GM12864 (cell line): ENCODE measurements at regions not wholly inside any gene's neighbourhood (a gene's known extent, or its start where the extent isn't known, plus 50 kb on each side); places are given as distances from the start of the nearest gene placed in this dataset.

Source experiments
- DNase-seq: peaks from one replicate; pipeline ENCODE4 v3.0.0-alpha.2; 2011; ENCODE audit warnings: low read depth
- H3K4me3 ChIP-seq: 2 replicates; pipeline ENCODE4 v1.5.1; 2011; ENCODE audit warnings: mild to moderate bottlenecking, low read depth, low read length, control low read depth
- CTCF ChIP-seq: IDR thresholded peaks from 2 replicates; pipeline ENCODE4 v1.5.1; 2011; ENCODE audit warnings: low read depth, mild to moderate bottlenecking, moderate library complexity, low read length, control low read depth, inconsistent platforms; ENCODE audit errors: missing control alignments

- no peak for TF ChIP-seq CTCF
- DNase-seq = no peak
- H3K4me3 ChIP-seq = no peak overlapping the region
These were observed 59.8 kb upstream of the C5orf63 start for GRCh38 chr5:127133071-127133470.

DNA sequence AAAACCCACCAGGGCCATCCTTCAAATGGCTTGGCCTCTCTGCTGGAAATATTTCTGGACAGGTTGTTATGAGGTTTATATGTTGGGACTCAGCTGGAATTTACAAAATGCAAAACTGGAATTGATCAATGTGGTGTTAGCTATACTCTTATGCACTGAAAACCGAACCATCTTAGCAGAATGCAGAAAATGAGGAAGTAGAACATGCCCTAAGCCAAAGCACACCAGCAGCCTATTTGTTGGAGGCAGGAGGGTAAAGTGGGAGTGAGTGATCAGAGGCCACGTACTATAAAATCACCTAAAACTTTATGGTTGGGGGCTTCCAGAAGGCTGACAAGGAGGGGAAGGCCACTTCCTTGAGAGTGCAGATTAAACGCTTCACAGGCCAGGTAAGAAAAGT, 63.6 kb upstream of the C5orf63 start:
- no peak for DNase-seq
- no peak for TF ChIP-seq CTCF

DNA sequence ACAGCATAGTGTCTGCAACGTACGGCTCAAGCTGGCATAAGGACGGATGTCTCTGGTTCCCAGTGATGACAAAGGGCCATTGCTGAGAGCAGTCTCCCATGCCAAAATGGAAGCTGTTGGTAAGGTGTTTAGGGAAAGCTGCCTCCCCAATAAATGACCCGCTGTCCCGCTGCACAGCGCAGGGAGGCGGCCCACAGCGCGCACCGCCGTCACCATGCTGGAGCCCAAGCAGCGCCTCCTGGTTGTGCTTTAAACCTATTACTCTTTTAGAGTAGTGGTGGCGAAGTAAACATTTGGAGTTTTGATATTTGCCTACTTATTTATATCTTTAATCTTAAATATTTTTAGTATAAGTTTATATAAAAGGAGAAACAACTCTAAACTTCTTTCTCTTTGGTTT, 70.4 kb upstream of the C5orf63 start:
- no peak for TF ChIP-seq CTCF
- no peak overlapping the region for H3K4me3 ChIP-seq
- no peak for DNase-seq

More for the DNA sequence above, 63.6 kb upstream of the C5orf63 start:
- no peak overlapping the region for H3K4me3 ChIP-seq

- no peak overlapping the region for H3K4me3 ChIP-seq
- no peak for DNase-seq
- no peak for TF ChIP-seq CTCF
These were observed 79.7 kb upstream of the C5orf63 start for GRCh38 chr5:127153031-127153430.

GRCh38 chr5:127153521-127153920, 80.2 kb upstream of the C5orf63 start:
- DNase-seq = no peak
- no peak overlapping the region for H3K4me3 ChIP-seq
- TF ChIP-seq CTCF = no peak

GRCh38 chr5:127163750-127164149, 90.4 kb upstream of the C5orf63 start:
- H3K4me3 ChIP-seq = no peak overlapping the region
- no peak for TF ChIP-seq CTCF
- no peak for DNase-seq

- DNase-seq = no peak
- no peak overlapping the region for H3K4me3 ChIP-seq
- TF ChIP-seq CTCF = no peak
These were observed 97.8 kb upstream of the C5orf63 start for GRCh38 chr5:127170918-127171600.
